ENCODE measurements at regions not wholly inside any gene's neighbourhood (a gene's known extent, or its start where the extent isn't known, plus 50 kb on each side); places are given as distances from the start of the nearest gene placed in this dataset.

DNA sequence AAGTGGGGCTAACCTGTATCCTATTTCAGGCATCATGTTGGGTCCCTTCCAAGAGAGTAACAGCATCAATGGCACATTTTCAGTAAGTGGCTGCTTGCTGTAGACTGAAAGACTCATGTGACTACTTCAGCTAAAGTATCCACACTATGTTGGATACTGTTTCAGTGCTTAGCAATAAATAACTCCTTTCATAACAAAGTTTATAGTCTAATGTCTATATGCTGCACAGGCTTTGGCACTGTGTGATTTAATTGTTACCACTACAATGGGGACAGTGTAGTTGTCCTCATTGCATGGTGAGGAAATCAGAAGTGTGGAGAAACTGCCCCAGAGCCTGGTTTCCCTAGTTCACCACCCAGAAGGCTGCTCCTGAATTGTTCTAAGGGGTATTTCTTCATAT is 318.0 kb upstream of the PTCHD4 start:
- Histone ChIP-seq H3K36me3 (ENCODE audit: control insufficient read depth, insufficient read depth, low read length) (no peaks in the 10 kb centered on the region), H3K27ac (ENCODE audit: low read depth, low read length) (no peak overlapping the region), H3K4me3 (ENCODE audit: low read depth, low read length) (no peak overlapping the region), H3K27me3 (ENCODE audit: control insufficient read depth, insufficient read depth, low read length) (no peaks in the 10 kb centered on the region), H3K4me1 (ENCODE audit: control insufficient read depth, insufficient read depth, low read length) (no peaks in the 10 kb centered on the region), H3K9me3 (ENCODE audit: control insufficient read depth, insufficient read depth, low read length) (no peaks in the 10 kb centered on the region)
- DNase-seq (ENCODE audit: low read depth in 4 of 6, low spot score in 6 of 6) = no peak

DNA sequence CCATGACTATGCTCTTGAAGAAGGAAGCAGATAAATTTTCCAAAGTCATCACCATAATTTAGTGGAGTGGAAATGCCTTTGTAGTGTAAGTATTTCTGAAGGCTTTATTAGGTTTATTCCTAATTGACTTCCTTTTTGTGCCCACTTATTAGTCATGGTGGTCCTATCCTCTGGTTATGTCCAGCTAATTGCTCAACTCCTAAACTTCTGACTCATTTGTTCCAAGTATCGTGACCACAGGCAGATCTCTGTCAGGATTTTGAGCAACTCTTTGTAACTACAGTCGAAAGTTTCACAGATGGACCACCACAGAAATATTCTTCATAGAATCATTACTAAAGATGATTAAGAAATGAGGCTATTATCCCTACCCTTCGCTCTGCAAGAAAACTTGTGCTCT is 315.6 kb upstream of the PTCHD4 start:
- 100% methylated on average over 1 of the region's 3 CpGs for WGBS (ENCODE audit: insufficient coverage)
- no peaks in the 10 kb centered on the region for H3K27me3 ChIP-seq (ENCODE audit: control insufficient read depth, insufficient read depth, low read length)
- H3K4me1 ChIP-seq (ENCODE audit: control insufficient read depth, insufficient read depth, low read length) = no peaks in the 10 kb centered on the region
- no peak overlapping the region for H3K27ac ChIP-seq (ENCODE audit: low read depth, low read length)
- H3K9me3 ChIP-seq (ENCODE audit: control insufficient read depth, insufficient read depth, low read length) = no peaks in the 10 kb centered on the region
- H3K4me3 ChIP-seq (ENCODE audit: low read depth, low read length) = no peak overlapping the region
- H3K36me3 ChIP-seq (ENCODE audit: control insufficient read depth, insufficient read depth, low read length) = no peaks in the 10 kb centered on the region
- DNase-seq (ENCODE audit: low read depth in 4 of 6, low spot score in 6 of 6) = no peak

DNA sequence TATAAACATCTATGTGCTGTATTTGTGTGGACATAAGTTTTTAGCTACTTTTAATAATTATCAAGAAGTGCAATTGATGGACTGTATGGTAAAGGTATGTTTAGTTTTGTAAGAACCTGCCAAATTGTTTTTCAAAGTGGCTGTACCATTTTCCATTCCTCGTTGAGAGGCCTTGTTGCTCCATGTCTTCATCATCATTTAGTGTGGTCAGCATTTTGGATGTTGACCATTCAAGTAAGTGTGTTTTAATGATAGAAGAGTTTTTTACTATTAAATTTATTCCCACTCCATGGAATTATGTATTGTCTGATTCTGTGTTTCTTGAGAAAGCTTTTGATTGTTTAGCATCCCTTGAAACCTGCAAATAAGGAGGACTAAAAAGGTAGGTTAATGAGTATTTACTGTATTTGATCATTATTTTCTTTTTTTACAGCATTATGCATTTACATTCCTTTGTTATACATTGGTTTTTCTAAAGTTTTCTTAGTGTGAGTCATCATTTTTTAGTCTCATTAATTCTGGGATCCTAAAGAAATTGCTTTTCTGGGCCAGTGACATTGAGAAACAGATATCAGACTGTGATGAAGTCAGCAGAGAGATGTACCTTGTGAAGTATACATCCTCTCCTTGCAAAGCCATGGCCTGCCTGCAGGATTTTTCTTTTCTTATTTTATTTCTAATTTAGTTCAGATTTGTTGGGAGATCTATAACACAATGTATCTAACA is 312.8 kb upstream of the PTCHD4 start:
- H3K36me3 ChIP-seq (ENCODE audit: control insufficient read depth, insufficient read depth, low read length) = no peaks in the 10 kb centered on the region
- no peaks in the 10 kb centered on the region for H3K9me3 ChIP-seq (ENCODE audit: control insufficient read depth, insufficient read depth, low read length)
- H3K4me3 ChIP-seq (ENCODE audit: low read depth, low read length) = no peak overlapping the region
- WGBS (ENCODE audit: insufficient coverage) = no CpG with 5 or more reads among the region's 1 CpG
- no peaks in the 10 kb centered on the region for H3K27me3 ChIP-seq (ENCODE audit: control insufficient read depth, insufficient read depth, low read length)
- H3K27ac ChIP-seq (ENCODE audit: low read depth, low read length) = no peak overlapping the region
- H3K4me1 ChIP-seq (ENCODE audit: control insufficient read depth, insufficient read depth, low read length) = no peaks in the 10 kb centered on the region
- DNase-seq (ENCODE audit: low read depth in 4 of 6, low spot score in 6 of 6) = no peak

GRCh38 chr6:48419992-48420391 is 309.0 kb upstream of the PTCHD4 start:
- Histone ChIP-seq H3K27ac (ENCODE audit: low read depth, low read length) (no peak overlapping the region), H3K4me3 (ENCODE audit: low read depth, low read length) (no peak overlapping the region), H3K4me1 (ENCODE audit: control insufficient read depth, insufficient read depth, low read length) (no peaks in the 10 kb centered on the region), H3K9me3 (ENCODE audit: control insufficient read depth, insufficient read depth, low read length) (no peaks in the 10 kb centered on the region), H3K27me3 (ENCODE audit: control insufficient read depth, insufficient read depth, low read length) (no peaks in the 10 kb centered on the region), H3K36me3 (ENCODE audit: control insufficient read depth, insufficient read depth, low read length) (no peaks in the 10 kb centered on the region)
- DNase-seq (ENCODE audit: low read depth in 4 of 6, low spot score in 6 of 6) = no peak
- WGBS (ENCODE audit: insufficient coverage) = no CpG with 5 or more reads among the region's 1 CpG

DNA sequence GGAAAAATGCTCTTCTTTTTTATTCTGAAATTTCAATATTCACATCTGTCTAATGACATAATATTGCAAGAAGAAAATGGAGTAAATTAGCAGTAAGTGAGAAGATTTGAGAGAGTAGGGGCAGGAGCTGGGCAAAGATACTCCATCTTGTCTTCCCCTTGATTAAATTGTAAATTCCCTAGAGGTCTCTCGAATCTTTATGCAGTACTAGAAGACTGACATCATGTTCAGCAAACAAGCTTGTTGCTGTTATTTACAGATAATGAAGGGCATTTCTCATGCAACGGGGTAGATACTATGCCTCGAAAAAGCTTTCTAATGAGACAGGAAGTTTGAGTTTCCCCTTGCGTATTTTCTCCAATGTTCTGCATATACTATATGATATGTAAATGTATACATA is 306.9 kb upstream of the PTCHD4 start:
- no peak overlapping the region for H3K4me3 ChIP-seq (ENCODE audit: low read depth, low read length)
- no peaks in the 10 kb centered on the region for H3K36me3 ChIP-seq (ENCODE audit: control insufficient read depth, insufficient read depth, low read length)
- no CpG with 5 or more reads among the region's 4 CpGs for WGBS (ENCODE audit: insufficient coverage)
- H3K4me1 ChIP-seq (ENCODE audit: control insufficient read depth, insufficient read depth, low read length) = no peaks in the 10 kb centered on the region
- no peaks in the 10 kb centered on the region for H3K27me3 ChIP-seq (ENCODE audit: control insufficient read depth, insufficient read depth, low read length)
- H3K27ac ChIP-seq (ENCODE audit: low read depth, low read length) = no peak overlapping the region
- peak in 1 of 6 donors; percentile 28 for DNase-seq (ENCODE audit: low read depth in 4 of 6, low spot score in 6 of 6)
- H3K9me3 ChIP-seq (ENCODE audit: control insufficient read depth, insufficient read depth, low read length) = no peaks in the 10 kb centered on the region

DNA sequence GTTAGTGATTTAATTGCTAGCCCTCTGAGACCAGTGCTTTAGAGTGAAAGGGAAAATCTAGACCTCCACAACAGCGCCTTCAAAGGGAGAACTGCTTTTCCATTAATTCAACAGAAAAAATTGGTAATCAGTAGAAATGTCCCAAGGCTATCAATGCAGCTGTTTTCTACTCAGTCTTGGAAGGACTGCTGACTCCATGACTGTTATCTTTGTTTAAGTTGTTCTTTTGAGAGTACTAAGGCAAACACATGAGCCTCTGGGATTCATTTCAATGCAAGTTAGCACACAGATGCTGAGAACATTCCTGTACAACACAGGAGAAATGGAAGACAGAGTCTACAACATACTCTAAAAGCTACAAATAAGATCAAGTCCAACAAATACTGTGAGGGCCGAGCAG is 301.7 kb upstream of the PTCHD4 start:
- no peak overlapping the region for H3K27ac ChIP-seq (ENCODE audit: low read depth, low read length)
- peak in 1 of 6 donors; percentile 50 for DNase-seq (ENCODE audit: low read depth in 4 of 6, low spot score in 6 of 6)
- no peaks in the 10 kb centered on the region for H3K9me3 ChIP-seq (ENCODE audit: control insufficient read depth, insufficient read depth, low read length)
- no peaks in the 10 kb centered on the region for H3K36me3 ChIP-seq (ENCODE audit: control insufficient read depth, insufficient read depth, low read length)
- no CpG with 5 or more reads among the region's 2 CpGs for WGBS (ENCODE audit: insufficient coverage)
- no peaks in the 10 kb centered on the region for H3K4me1 ChIP-seq (ENCODE audit: control insufficient read depth, insufficient read depth, low read length)
- no peaks in the 10 kb centered on the region for H3K27me3 ChIP-seq (ENCODE audit: control insufficient read depth, insufficient read depth, low read length)
- H3K4me3 ChIP-seq (ENCODE audit: low read depth, low read length) = no peak overlapping the region

- no peaks in the 10 kb centered on the region for H3K36me3 ChIP-seq (ENCODE audit: control insufficient read depth, insufficient read depth, low read length)
- no CpG with 5 or more reads among the region's 1 CpG for WGBS (ENCODE audit: insufficient coverage)
- no peak overlapping the region for H3K27ac ChIP-seq (ENCODE audit: low read depth, low read length)
- no peaks in the 10 kb centered on the region for H3K4me1 ChIP-seq (ENCODE audit: control insufficient read depth, insufficient read depth, low read length)
- H3K9me3 ChIP-seq (ENCODE audit: control insufficient read depth, insufficient read depth, low read length) = peaks cover 3% of the 10 kb centered on the region
- H3K27me3 ChIP-seq (ENCODE audit: control insufficient read depth, insufficient read depth, low read length) = no peaks in the 10 kb centered on the region
- no peak overlapping the region for H3K4me3 ChIP-seq (ENCODE audit: low read depth, low read length)
- no peak for DNase-seq (ENCODE audit: low read depth in 4 of 6, low spot score in 6 of 6)
These were observed 293.9 kb upstream of the PTCHD4 start for GRCh38 chr6:48404927-48405326.

- Histone ChIP-seq H3K27ac (ENCODE audit: low read depth, low read length) (no peak overlapping the region), H3K36me3 (ENCODE audit: control insufficient read depth, insufficient read depth, low read length) (no peaks in the 10 kb centered on the region), H3K4me1 (ENCODE audit: control insufficient read depth, insufficient read depth, low read length) (no peaks in the 10 kb centered on the region), H3K27me3 (ENCODE audit: control insufficient read depth, insufficient read depth, low read length) (no peaks in the 10 kb centered on the region), H3K4me3 (ENCODE audit: low read depth, low read length) (no peak overlapping the region), H3K9me3 (ENCODE audit: control insufficient read depth, insufficient read depth, low read length) (peaks cover 3% of the 10 kb centered on the region)
- DNase-seq (ENCODE audit: low read depth in 4 of 6, low spot score in 6 of 6) = no peak
- no CpG with 5 or more reads among the region's 3 CpGs for WGBS (ENCODE audit: insufficient coverage)
These were observed 292.6 kb upstream of the PTCHD4 start for GRCh38 chr6:48403587-48403986.

GRCh38 chr6:48401016-48401415 is 290.0 kb upstream of the PTCHD4 start:
- Histone ChIP-seq H3K9me3 (ENCODE audit: control insufficient read depth, insufficient read depth, low read length) (peaks cover 3% of the 10 kb centered on the region), H3K4me1 (ENCODE audit: control insufficient read depth, insufficient read depth, low read length) (no peaks in the 10 kb centered on the region), H3K27ac (ENCODE audit: low read depth, low read length) (no peak overlapping the region), H3K27me3 (ENCODE audit: control insufficient read depth, insufficient read depth, low read length) (no peaks in the 10 kb centered on the region), H3K36me3 (ENCODE audit: control insufficient read depth, insufficient read depth, low read length) (no peaks in the 10 kb centered on the region), H3K4me3 (ENCODE audit: low read depth, low read length) (no peak overlapping the region)
- peak in 2 of 6 donors; percentile 15 to 48 for DNase-seq (ENCODE audit: low read depth in 4 of 6, low spot score in 6 of 6)
- 0% methylated on average over 1 of the region's 3 CpGs for WGBS (ENCODE audit: insufficient coverage)

DNA sequence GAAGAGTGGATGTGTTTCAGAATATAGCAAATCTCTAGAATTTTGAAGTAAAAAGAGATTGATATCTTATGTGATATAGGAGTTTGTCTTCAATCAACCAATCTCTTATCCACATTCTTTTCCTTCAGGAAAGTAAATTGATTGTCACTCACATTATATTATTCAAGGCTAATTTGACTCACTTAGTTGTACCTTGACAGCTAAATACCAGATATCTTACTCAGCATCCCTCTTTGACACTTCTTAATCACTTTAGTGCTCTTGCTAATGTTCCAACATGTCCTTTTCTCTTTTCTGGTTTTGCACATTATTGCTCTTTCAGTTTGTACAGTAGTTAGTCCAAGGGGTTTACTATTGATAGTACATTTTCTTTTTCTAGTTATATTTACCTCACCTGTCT is 286.9 kb upstream of the PTCHD4 start:
- no peaks in the 10 kb centered on the region for H3K4me1 ChIP-seq (ENCODE audit: control insufficient read depth, insufficient read depth, low read length)
- H3K4me3 ChIP-seq (ENCODE audit: low read depth, low read length) = no peak overlapping the region
- no peaks in the 10 kb centered on the region for H3K27me3 ChIP-seq (ENCODE audit: control insufficient read depth, insufficient read depth, low read length)
- H3K9me3 ChIP-seq (ENCODE audit: control insufficient read depth, insufficient read depth, low read length) = peaks cover 4% of the 10 kb centered on the region
- H3K27ac ChIP-seq (ENCODE audit: low read depth, low read length) = no peak overlapping the region
- no peak for DNase-seq (ENCODE audit: low read depth in 4 of 6, low spot score in 6 of 6)
- H3K36me3 ChIP-seq (ENCODE audit: control insufficient read depth, insufficient read depth, low read length) = no peaks in the 10 kb centered on the region
